Karpas-422 (cell line): ENCODE measurements at regions not wholly inside any gene's neighbourhood (a gene's known extent, or its start where the extent isn't known, plus 50 kb on each side); places are given as distances from the start of the nearest gene placed in this dataset.

Source experiments
- DNase-seq: peaks from one replicate; pipeline ENCODE4 v3.0.0-alpha.2; 2015
- H2AFZ ChIP-seq: fragments of 200-600 bp; sonication (generic); 2 replicates; pipeline ENCODE4 v1.6.1; 2014; ENCODE audit warnings: antibody characterized with exemption, low read length, mixed read lengths
- H3K27ac ChIP-seq: fragments of 200-600 bp; sonication (generic); 2 replicates; pipeline ENCODE4 v1.5.1; 2014; ENCODE audit warnings: mild to moderate bottlenecking, low read length, moderate library complexity
- H3K27me3 ChIP-seq: fragments of 200-600 bp; sonication (generic); 2 replicates; pipeline ENCODE4 v1.6.1; 2014; ENCODE audit warnings: low read length, mixed read lengths
- H3K36me3 ChIP-seq: fragments of 200-600 bp; sonication (generic); 2 replicates; pipeline ENCODE4 v1.6.1; 2014; ENCODE audit warnings: low read length, mixed read lengths; ENCODE audit not compliant: insufficient read depth
- H3K4me1 ChIP-seq: fragments of 200-600 bp; sonication (generic); 2 replicates; pipeline ENCODE4 v1.6.1; 2014; ENCODE audit warnings: mild to moderate bottlenecking, low read length, mixed read lengths
- H3K4me2 ChIP-seq: fragments of 200-600 bp; sonication (generic); 2 replicates; pipeline ENCODE4 v1.6.1; 2014; ENCODE audit warnings: low read length, low read depth, mild to moderate bottlenecking; ENCODE audit not compliant: poor library complexity, severe bottlenecking
- H3K4me3 ChIP-seq: fragments of 200-600 bp; sonication (generic); 2 replicates; pipeline ENCODE4 v1.5.1; 2014; ENCODE audit warnings: mild to moderate bottlenecking, antibody characterized with exemption, low read length, mixed read lengths
- H3K79me2 ChIP-seq: fragments of 200-600 bp; sonication (generic); 2 replicates; pipeline ENCODE4 v1.6.1; 2014; ENCODE audit warnings: mild to moderate bottlenecking, low read length, mixed read lengths
- H3K9ac ChIP-seq: fragments of 200-600 bp; sonication (generic); 2 replicates; pipeline ENCODE4 v1.6.0; 2014; ENCODE audit warnings: low read length
- H3K9me2 ChIP-seq: fragments of 200-600 bp; sonication (generic), shearing (Covaris generic); replicated peaks from 2 replicates; pipeline ENCODE4 v1.6.0; 2014; ENCODE audit warnings: mild to moderate bottlenecking, low read length, moderate library complexity; ENCODE audit not compliant: insufficient read depth
- H3K9me3 ChIP-seq: fragments of 300-700, 200-600 bp; sonication (generic); 2 replicates; pipeline ENCODE4 v1.6.1; 2014; ENCODE audit warnings: low read length, mixed read lengths
- H4K20me1 ChIP-seq: fragments of 200-600 bp; sonication (generic); 2 replicates; pipeline ENCODE4 v1.6.1; 2014; ENCODE audit warnings: mild to moderate bottlenecking, antibody characterized with exemption, low read length, low read depth; ENCODE audit not compliant: insufficient read depth

- H3K4me1 ChIP-seq: no peaks in the 10 kb centered on the region
- H3K27me3 ChIP-seq: no peaks in the 10 kb centered on the region
- peaks cover 14% of the 10 kb centered on the region; the same call in 1 of the 2 replicates for H3K9me3 ChIP-seq
- H3K36me3 ChIP-seq: no peaks in the 10 kb centered on the region
- H3K9ac ChIP-seq: no peak overlapping the region
- H3K79me2 ChIP-seq: no peaks in the 10 kb centered on the region
- H4K20me1 ChIP-seq: no peaks in the 10 kb centered on the region
- H3K9me2 ChIP-seq: no peaks in the 10 kb centered on the region
- H3K4me2 ChIP-seq: no peak overlapping the region
- no peak overlapping the region for H3K4me3 ChIP-seq
- no peak for DNase-seq
- no peak overlapping the region for H3K27ac ChIP-seq
- H2AFZ ChIP-seq: no peak overlapping the region
Measured at GRCh38 chr4:125082729-125083417, 231.9 kb upstream of the FAT4 start.

DNA sequence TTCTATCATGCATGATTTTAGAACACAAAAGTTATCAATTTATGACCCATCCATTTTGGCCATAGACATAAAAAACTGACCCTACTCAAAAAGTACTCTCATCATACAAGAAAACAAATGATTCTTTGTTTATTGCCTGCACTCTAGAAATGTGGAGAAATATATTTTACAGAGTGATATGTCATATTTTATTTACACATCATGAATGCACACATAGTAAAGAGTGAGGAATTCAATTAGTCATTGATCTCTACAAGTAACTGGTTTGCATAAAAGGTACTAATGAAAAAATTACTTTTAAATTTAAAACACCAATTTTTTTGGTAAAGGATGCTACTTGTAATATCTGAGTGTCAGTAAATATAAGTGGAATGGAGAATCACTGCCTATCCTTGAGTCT, 242.5 kb upstream of the FAT4 start:
- H2AFZ ChIP-seq: no peak overlapping the region
- no peak overlapping the region for H3K4me3 ChIP-seq
- no peak overlapping the region for H3K4me2 ChIP-seq
- no peaks in the 10 kb centered on the region for H3K4me1 ChIP-seq
- peaks cover 8% of the 10 kb centered on the region; the same call in 1 of the 2 replicates for H3K9me3 ChIP-seq
- no peaks in the 10 kb centered on the region for H3K27me3 ChIP-seq
- no peak overlapping the region for H3K9ac ChIP-seq
- DNase-seq: no peak
- no peaks in the 10 kb centered on the region for H3K9me2 ChIP-seq
- no peaks in the 10 kb centered on the region for H4K20me1 ChIP-seq
- H3K79me2 ChIP-seq: no peaks in the 10 kb centered on the region
- H3K27ac ChIP-seq: no peak overlapping the region
- no peaks in the 10 kb centered on the region for H3K36me3 ChIP-seq

- Histone ChIP-seq H3K9me3 (peaks cover 9% of the 10 kb centered on the region), H3K4me1 (no peaks in the 10 kb centered on the region), H3K79me2 (no peaks in the 10 kb centered on the region), H3K9me2 (no peaks in the 10 kb centered on the region), H3K27ac (no peak overlapping the region), H3K27me3 (no peaks in the 10 kb centered on the region), H3K4me3 (no peak overlapping the region), H4K20me1 (no peaks in the 10 kb centered on the region), H3K4me2 (no peak overlapping the region), H3K36me3 (no peaks in the 10 kb centered on the region), H2AFZ (no peak overlapping the region), H3K9ac (no peak overlapping the region)
- no peak for DNase-seq
Measured at GRCh38 chr4:125070861-125071260, 243.9 kb upstream of the FAT4 start.

GRCh38 chr4:125062115-125063050, 252.4 kb upstream of the FAT4 start:
- Histone ChIP-seq H3K4me1 (no peaks in the 10 kb centered on the region), H3K4me3 (no peak overlapping the region), H3K4me2 (no peak overlapping the region), H4K20me1 (no peaks in the 10 kb centered on the region), H3K36me3 (no peaks in the 10 kb centered on the region), H3K27ac (no peak overlapping the region), H2AFZ (no peak overlapping the region), H3K27me3 (no peaks in the 10 kb centered on the region), H3K79me2 (no peaks in the 10 kb centered on the region), H3K9me2 (no peaks in the 10 kb centered on the region), H3K9ac (no peak overlapping the region), H3K9me3 (peaks cover 36% of the 10 kb centered on the region)
- DNase-seq: no peak

DNA sequence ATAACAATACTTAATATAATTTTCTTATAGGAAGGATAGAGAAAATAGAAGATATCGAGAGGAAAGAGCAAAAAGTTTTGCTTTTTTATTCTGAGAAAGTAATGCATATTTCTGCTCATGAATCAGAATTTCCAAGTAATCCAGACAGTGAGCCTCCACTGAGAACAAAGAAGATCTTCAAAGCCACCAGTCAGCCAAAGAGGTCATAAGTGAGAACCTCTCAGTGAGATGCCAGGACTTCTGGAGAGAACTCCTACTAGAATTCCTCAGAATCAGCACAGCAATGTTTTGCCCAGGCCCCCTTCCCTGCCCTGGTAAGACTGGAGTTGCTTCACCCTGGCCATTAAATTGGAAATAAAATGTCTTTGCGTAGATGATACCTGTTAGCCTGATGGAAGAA, 254.4 kb upstream of the FAT4 start:
- Histone ChIP-seq H3K4me2 (no peak overlapping the region), H3K36me3 (no peaks in the 10 kb centered on the region), H3K9ac (no peak overlapping the region), H3K9me3 (peaks cover 36% of the 10 kb centered on the region), H3K27ac (no peak overlapping the region), H2AFZ (no peak overlapping the region), H4K20me1 (no peaks in the 10 kb centered on the region), H3K4me1 (no peaks in the 10 kb centered on the region), H3K27me3 (no peaks in the 10 kb centered on the region), H3K79me2 (no peaks in the 10 kb centered on the region), H3K9me2 (no peaks in the 10 kb centered on the region), H3K4me3 (no peak overlapping the region)
- no peak for DNase-seq

DNA sequence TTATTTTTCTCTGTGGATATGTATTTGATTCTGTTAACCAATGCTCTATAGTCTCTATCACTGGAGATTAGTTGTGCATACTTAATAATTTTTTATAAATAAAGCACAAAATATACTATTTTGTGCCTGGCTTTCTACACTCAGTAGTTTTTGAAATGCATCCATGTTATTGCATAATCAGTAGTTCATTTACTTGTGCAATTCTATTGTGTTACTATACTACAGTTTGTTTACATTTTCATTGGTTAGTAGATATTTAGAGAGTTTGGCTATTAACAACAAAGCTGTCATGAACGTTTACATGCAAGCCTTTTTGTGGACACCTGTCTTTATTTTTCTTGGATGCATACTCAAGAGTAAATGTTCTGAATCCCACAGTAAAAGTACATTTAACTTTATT, 265.0 kb upstream of the FAT4 start:
- H3K9me3 ChIP-seq: peaks cover 22% of the 10 kb centered on the region
- no peak overlapping the region for H3K4me2 ChIP-seq
- no peak overlapping the region for H3K4me3 ChIP-seq
- H3K36me3 ChIP-seq: no peaks in the 10 kb centered on the region
- no peaks in the 10 kb centered on the region for H3K79me2 ChIP-seq
- H3K4me1 ChIP-seq: no peaks in the 10 kb centered on the region
- H2AFZ ChIP-seq: no peak overlapping the region
- no peaks in the 10 kb centered on the region for H4K20me1 ChIP-seq
- no peaks in the 10 kb centered on the region for H3K9me2 ChIP-seq
- no peak for DNase-seq
- H3K9ac ChIP-seq: no peak overlapping the region
- no peak overlapping the region for H3K27ac ChIP-seq
- H3K27me3 ChIP-seq: no peaks in the 10 kb centered on the region

DNA sequence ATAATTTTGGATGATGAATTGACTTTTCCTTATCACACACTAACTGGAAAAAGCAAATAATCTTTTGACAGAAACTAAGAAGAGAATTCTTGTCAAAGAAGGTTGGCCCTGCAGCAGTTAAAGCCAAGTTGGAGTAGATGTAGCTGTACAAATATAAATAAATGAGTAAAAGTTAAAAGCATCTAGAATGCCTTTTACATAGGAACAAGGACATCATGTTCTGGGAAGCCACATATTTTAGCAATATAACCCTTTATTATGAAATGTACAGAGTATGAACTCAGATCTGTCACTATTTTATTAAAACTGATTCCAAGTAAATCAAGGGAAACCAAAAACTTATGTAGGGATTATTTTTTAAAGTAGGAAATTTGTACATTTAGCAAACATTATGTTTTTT, 269.4 kb upstream of the FAT4 start:
- no peaks in the 10 kb centered on the region for H3K36me3 ChIP-seq
- H4K20me1 ChIP-seq: no peaks in the 10 kb centered on the region
- no peak for DNase-seq
- H3K9ac ChIP-seq: no peak overlapping the region
- H3K79me2 ChIP-seq: no peaks in the 10 kb centered on the region
- H3K4me3 ChIP-seq: no peak overlapping the region
- no peaks in the 10 kb centered on the region for H3K9me2 ChIP-seq
- no peaks in the 10 kb centered on the region for H3K27me3 ChIP-seq
- no peak overlapping the region for H3K4me2 ChIP-seq
- no peak overlapping the region for H2AFZ ChIP-seq
- no peak overlapping the region for H3K27ac ChIP-seq
- peaks cover 14% of the 10 kb centered on the region for H3K9me3 ChIP-seq
- no peaks in the 10 kb centered on the region for H3K4me1 ChIP-seq

DNA sequence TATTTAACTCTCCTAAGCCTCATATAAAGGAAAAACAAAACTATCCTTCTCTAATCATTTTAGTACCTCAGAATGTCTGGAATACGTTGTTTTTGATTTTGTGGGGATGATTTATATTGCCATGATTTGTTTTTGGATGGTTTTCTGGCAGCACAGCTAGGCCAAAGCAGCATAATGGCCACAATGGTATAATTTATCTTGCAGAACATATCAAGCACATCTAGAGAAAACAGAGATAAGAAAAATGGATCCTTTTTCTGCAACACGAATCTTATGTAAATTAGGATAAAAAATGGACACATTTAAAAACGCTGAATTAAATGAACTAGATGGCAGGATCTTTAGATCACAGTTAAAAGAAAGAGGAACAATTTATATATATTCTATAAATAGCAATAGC, 269.9 kb upstream of the FAT4 start:
- Histone ChIP-seq H3K27me3 (no peaks in the 10 kb centered on the region), H3K4me1 (no peaks in the 10 kb centered on the region), H3K36me3 (no peaks in the 10 kb centered on the region), H3K4me3 (no peak overlapping the region), H3K9me3 (peaks cover 19% of the 10 kb centered on the region), H2AFZ (no peak overlapping the region), H3K9me2 (no peaks in the 10 kb centered on the region), H3K27ac (no peak overlapping the region), H3K79me2 (no peaks in the 10 kb centered on the region), H3K4me2 (no peak overlapping the region), H4K20me1 (no peaks in the 10 kb centered on the region), H3K9ac (no peak overlapping the region)
- DNase-seq: no peak
